ENCODE measurements at regions not wholly inside any gene's neighbourhood (a gene's known extent, or its start where the extent isn't known, plus 50 kb on each side); places are given as distances from the start of the nearest gene placed in this dataset.

- TF ChIP-seq, protein P1, sequence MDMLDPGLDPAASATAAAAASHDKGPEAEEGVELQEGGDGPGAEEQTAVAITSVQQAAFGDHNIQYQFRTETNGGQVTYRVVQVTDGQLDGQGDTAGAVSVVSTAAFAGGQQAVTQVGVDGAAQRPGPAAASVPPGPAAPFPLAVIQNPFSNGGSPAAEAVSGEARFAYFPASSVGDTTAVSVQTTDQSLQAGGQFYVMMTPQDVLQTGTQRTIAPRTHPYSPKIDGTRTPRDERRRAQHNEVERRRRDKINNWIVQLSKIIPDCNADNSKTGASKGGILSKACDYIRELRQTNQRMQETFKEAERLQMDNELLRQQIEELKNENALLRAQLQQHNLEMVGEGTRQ (IDR thresholded peaks at IDR 0.05; ENCODE audit: borderline replicate concordance, low read depth, low read length), result no peak
- no peak for TF ChIP-seq FOXM1 (IDR thresholded peaks at IDR 0.05; ENCODE audit: low read depth)
Observed at GRCh38 chr18:2027756-2028155, 543.5 kb downstream of the METTL4 start.

All from SK-N-SH (cell line).